Duodenal mucosa (tissue), 2 donors: ENCODE measurements at regions not wholly inside any gene's neighbourhood (a gene's known extent, or its start where the extent isn't known, plus 50 kb on each side); places are given as distances from the start of the nearest gene placed in this dataset.

Source experiments
- H3K27ac ChIP-seq: one replicate; pipeline ENCODE4 v1.7.0; 2013; ENCODE audit warnings: low read depth, low read length
- H3K27me3 ChIP-seq, 2 donors: one replicate each; pipeline ENCODE4 v1.7.0; 2013; ENCODE audit warnings: low read length in 2 of 2, control low read depth in 1 of 2; ENCODE audit not compliant: insufficient read depth in 2 of 2, control insufficient read depth in 1 of 2
- H3K36me3 ChIP-seq, 2 donors: one replicate each; pipeline ENCODE4 v1.7.0; 2013; ENCODE audit warnings: low read length in 2 of 2, control low read depth in 1 of 2; ENCODE audit not compliant: insufficient read depth in 2 of 2, control insufficient read depth in 1 of 2
- H3K4me1 ChIP-seq, 2 donors: one replicate each; pipeline ENCODE4 v1.7.0; 2013; ENCODE audit warnings: low read length in 2 of 2, control low read depth in 1 of 2; ENCODE audit not compliant: insufficient read depth in 2 of 2, control insufficient read depth in 1 of 2
- H3K4me3 ChIP-seq, 2 donors: one replicate each; pipeline ENCODE4 v1.7.0; 2013; ENCODE audit warnings: low read length in 2 of 2, low read depth in 1 of 2
- H3K9ac ChIP-seq, 2 donors: one replicate each; pipeline ENCODE4 v1.7.0; 2013; ENCODE audit warnings: low read length in 2 of 2, low read depth in 1 of 2
- H3K9me3 ChIP-seq, 2 donors: one replicate each; pipeline ENCODE4 v1.7.0; 2013; ENCODE audit warnings: low read length in 2 of 2, control low read depth in 1 of 2; ENCODE audit not compliant: control insufficient read depth in 1 of 2

DNA sequence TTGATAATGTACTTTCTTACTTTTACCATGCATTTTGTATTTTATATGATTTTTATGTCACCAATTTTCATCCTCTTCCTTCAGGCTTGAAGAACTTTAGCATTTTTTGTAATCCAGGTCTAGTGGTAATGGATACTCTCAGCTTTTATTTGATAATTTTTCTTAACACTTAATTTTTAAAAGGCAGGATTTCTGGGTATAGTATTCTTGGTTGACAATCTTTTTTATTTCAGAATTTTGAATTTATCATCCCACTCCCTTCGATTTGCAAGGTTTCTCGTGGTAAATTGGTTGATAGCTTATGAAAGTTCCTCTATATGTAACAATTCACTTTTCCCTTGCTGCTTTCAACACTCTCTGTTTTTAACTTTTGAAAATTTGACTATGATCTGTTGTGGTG, 363.7 kb downstream of the HTR7 start:
- Histone ChIP-seq H3K4me1 (no peaks in the 10 kb centered on the region), H3K9me3 (peaks cover 2 to 5% of the 10 kb centered on the region in 2 donors), H3K36me3 (no peaks in the 10 kb centered on the region), H3K9ac (no peak overlapping the region), H3K27me3 (no peaks in the 10 kb centered on the region), H3K27ac (no peak overlapping the region), H3K4me3 (no peak overlapping the region)

DNA sequence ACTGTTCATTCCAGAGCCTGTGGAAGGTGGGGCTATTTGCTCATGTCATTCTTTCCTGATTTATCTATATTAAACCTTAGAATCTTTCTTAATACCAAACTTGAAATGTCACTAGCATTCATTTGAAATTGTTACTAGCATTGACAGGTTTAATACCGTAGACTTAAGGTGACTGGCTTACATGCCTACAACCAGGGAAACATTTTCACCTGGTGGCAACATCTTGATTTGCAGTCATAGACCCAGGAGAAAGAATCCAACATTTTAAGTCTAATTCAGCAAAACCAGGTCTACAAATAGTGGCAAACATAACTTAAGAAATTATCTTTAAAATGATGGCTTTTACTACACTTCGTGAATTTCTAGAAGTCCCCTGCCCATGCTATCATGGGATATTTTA, 353.7 kb downstream of the HTR7 start:
- H3K27ac ChIP-seq = no peak overlapping the region
- no peak overlapping the region for H3K4me3 ChIP-seq
- H3K9me3 ChIP-seq = no peaks in the 10 kb centered on the region
- no peak overlapping the region for H3K9ac ChIP-seq
- H3K36me3 ChIP-seq = no peaks in the 10 kb centered on the region
- no peaks in the 10 kb centered on the region for H3K27me3 ChIP-seq
- no peaks in the 10 kb centered on the region for H3K4me1 ChIP-seq

DNA sequence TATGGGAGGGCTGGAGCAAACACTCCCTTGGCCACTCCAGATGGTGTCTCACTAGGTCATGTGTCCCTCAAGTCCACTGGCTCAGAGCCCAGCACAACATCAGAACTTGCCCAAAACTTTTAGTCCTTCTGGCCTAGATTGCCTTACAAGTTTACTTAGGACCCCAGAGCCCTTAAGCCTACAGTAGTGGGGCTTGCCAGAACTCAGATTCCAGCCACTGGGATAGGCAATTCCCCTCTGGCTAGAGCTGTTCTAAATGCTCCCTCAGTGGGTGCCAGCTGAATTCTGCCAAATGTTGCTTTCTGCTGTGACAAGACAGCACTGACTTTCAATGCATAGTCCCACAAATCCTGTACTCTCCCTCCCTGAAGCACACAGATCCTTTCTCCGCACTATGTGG, 331.1 kb downstream of the HTR7 start:
- no peaks in the 10 kb centered on the region for H3K36me3 ChIP-seq

DNA sequence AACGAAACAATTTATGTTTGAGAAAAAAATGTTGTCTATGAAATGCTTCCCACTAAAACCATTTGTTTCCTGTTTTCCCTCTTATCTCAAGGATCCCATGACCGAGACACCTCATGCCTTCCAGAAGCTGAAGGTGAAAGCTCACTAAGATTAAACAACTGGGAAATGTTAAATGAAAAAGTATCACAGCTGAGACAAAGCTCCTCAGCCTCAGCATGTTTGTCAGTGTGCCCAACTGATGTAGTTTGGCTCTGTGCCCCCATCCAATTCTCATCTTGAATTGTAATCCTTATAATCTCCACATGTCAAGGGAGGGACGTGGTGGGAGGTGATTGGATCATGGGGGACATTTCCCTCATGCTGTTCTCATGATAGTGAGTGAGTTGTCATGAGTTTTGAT, 327.3 kb downstream of the HTR7 start:
- no peaks in the 10 kb centered on the region for H3K27me3 ChIP-seq

More for the DNA sequence above, 331.1 kb downstream of the HTR7 start:
- H3K4me1 ChIP-seq = no peaks in the 10 kb centered on the region
- no peaks in the 10 kb centered on the region for H3K9me3 ChIP-seq
- H3K4me3 ChIP-seq = no peak overlapping the region
- H3K27me3 ChIP-seq = no peaks in the 10 kb centered on the region
- H3K9ac ChIP-seq = no peak overlapping the region
- H3K27ac ChIP-seq = no peak overlapping the region

DNA sequence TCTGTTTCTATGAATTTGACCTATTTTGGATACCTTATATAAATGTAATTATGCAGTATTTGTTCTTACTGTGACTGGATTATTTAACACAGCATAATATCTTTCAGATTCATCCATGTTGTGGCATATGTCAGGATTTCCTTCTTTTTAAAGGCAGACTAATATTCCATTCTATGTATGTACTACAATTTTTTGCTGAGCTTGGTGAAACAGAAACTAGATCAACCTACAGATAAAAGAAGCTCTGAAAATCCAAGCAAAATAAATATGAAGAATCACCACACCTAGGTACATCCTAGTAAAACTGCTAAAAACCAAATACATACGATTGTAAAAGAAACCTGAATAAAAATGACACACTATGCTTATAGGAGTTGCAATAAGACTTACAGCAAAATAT, 300.5 kb downstream of the HTR7 start:
- Histone ChIP-seq H3K4me3 (no peak overlapping the region), H3K27ac (no peak overlapping the region), H3K9ac (no peak overlapping the region), H3K36me3 (no peaks in the 10 kb centered on the region), H3K27me3 (no peaks in the 10 kb centered on the region), H3K9me3 (peaks cover 0 to 3% of the 10 kb centered on the region in 2 donors), H3K4me1 (no peaks in the 10 kb centered on the region)

More for the DNA sequence above, 327.3 kb downstream of the HTR7 start:
- H3K9me3 ChIP-seq = no peaks in the 10 kb centered on the region
- no peak overlapping the region for H3K27ac ChIP-seq
- no peak overlapping the region for H3K4me3 ChIP-seq
- H3K36me3 ChIP-seq = no peaks in the 10 kb centered on the region
- no peak overlapping the region for H3K9ac ChIP-seq
- no peaks in the 10 kb centered on the region for H3K4me1 ChIP-seq

DNA sequence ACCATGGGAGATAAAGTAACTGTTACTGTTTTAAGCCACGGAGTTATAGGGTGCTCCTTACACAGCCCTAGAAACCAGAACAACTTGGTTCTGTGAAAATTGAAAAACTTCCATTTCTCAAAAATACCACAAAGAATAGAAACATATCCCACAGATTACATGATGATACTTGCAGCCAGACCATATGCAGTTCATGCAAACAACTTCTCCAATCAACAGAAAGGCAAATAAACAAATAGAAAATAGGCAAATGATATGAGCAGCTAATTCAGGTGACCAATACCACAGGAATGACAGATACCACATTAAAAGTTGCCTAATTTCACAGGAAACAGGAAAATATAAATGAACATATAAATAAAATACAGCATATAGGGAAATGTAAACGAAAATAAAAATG, 297.5 kb downstream of the HTR7 start:
- Histone ChIP-seq H3K9ac (no peak overlapping the region), H3K4me1 (no peaks in the 10 kb centered on the region), H3K36me3 (no peaks in the 10 kb centered on the region), H3K27me3 (no peaks in the 10 kb centered on the region), H3K27ac (no peak overlapping the region), H3K9me3 (peaks cover 0 to 3% of the 10 kb centered on the region in 2 donors), H3K4me3 (no peak overlapping the region)

DNA sequence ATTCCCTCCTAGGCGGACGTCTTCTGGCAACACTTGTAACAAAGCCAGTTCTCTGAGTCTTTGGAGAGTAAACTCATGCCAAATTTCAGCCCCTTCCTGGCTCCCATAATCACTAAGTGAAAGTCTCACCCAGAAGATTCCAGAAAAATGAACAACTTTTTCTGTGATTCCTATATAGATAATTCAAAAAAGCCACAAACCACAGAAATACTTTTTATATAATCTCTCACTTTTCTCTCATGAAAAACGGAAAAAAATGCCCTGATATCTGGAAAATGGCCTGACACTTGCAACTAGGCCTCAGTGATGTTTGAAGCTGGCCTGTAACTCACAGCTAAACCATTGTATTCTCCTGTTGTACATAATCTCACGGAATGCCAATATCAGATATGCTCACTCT, 296.2 kb downstream of the HTR7 start:
- H3K36me3 ChIP-seq = no peaks in the 10 kb centered on the region
- H3K27me3 ChIP-seq = no peaks in the 10 kb centered on the region
- H3K4me1 ChIP-seq = no peaks in the 10 kb centered on the region
- no peak overlapping the region for H3K4me3 ChIP-seq
- no peak overlapping the region for H3K9ac ChIP-seq
- H3K27ac ChIP-seq = no peak overlapping the region
- H3K9me3 ChIP-seq = peaks cover 0 to 3% of the 10 kb centered on the region in 2 donors

DNA sequence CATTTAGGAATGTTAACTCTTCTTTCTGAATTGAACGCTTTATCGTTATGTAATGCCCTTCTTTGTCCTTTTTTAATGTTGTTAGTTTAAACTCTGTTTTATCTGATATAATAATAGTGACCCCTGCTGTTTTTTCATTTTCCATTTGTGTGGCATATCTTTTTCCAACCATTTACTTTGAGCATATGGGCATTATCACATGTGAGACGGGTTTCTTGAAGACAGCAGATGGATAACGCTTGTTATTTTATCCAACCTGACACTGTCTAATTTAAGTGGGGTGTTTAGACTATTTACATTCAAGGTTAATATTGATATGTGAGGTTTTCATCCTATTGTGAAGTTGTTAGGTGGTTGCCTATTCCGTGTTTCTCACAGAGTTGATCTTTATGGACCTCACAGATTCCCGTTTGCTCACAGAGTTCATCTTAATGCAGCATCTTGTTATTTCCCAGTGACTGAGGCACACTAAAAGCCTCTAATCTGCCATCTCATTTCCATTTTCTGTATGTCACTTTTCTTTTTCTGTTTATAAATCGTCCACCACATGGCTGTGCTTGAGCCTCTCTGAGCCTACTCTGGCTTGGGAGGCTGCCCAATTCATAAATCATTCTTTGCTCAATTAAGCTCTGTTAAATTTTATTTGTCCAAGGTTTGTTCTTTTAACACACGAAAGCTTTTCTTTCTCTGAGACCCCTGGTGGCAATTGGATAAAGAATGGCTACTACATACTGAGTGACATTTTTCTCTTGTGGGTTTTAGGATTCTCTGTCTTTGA, 286.2 kb downstream of the HTR7 start:
- Histone ChIP-seq H3K4me1 (no peaks in the 10 kb centered on the region), H3K9ac (no peak overlapping the region), H3K27me3 (no peaks in the 10 kb centered on the region), H3K27ac (no peak overlapping the region), H3K9me3 (no peaks in the 10 kb centered on the region), H3K4me3 (no peak overlapping the region), H3K36me3 (no peaks in the 10 kb centered on the region)

DNA sequence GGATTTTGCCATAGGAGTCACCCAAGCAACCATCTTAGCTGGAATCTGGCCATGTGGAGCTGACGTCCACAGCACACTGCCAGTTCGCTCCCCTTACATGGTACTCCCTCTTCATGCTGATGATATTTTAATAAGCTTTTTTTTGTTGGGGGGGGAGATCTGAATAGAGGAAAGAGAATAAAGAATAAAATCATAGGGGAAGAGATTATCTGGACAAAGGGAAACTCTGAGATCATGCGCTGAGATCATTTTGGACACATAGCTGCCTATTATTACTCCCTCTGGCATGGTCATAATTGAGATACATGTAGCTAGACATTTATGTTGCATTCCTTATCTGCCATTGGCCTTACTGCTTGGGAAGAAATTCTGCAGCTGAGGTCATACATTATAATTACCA, 282.7 kb downstream of the HTR7 start:
- Histone ChIP-seq H3K4me1 (no peaks in the 10 kb centered on the region), H3K36me3 (no peaks in the 10 kb centered on the region), H3K9me3 (no peaks in the 10 kb centered on the region), H3K9ac (no peak overlapping the region), H3K27me3 (no peaks in the 10 kb centered on the region), H3K4me3 (no peak overlapping the region), H3K27ac (no peak overlapping the region)

DNA sequence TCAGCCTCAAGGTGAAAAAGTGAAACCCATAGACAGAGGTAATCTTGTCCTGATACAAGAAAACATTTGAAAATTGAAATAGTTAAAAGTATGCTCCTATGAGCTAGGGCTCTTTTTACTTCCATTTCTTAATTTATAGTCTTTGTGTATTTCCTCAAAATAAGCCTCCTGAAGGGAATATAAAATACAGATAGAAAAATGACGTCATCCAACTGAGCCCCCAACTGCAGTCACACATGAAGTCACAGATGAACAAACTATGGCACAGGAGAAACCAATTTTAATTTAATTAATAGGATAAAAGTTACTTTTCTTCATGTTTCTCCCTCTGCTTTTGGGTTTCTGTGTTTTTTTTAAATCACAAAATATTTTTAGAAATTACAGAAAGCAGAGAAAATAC, 280.3 kb downstream of the HTR7 start:
- Histone ChIP-seq H3K9ac (no peak overlapping the region), H3K4me3 (no peak overlapping the region), H3K4me1 (no peaks in the 10 kb centered on the region), H3K27ac (no peak overlapping the region), H3K27me3 (no peaks in the 10 kb centered on the region), H3K36me3 (no peaks in the 10 kb centered on the region), H3K9me3 (no peaks in the 10 kb centered on the region)
